SKM-1 (cell line): ENCODE measurements at regions not wholly inside any gene's neighbourhood (a gene's known extent, or its start where the extent isn't known, plus 50 kb on each side); places are given as distances from the start of the nearest gene placed in this dataset.
"Not testable (repeated sequence)": the region's sequence is repeated elsewhere in the genome, so short reads cannot be mapped to it uniquely, and the experiment has no call there.

Experiments
- DNase-seq: peaks from one replicate; lab custom pipeline; 2025; ENCODE audit not compliant: unreplicated experiment; lab: John Stamatoyannopoulos, UW

DNA sequence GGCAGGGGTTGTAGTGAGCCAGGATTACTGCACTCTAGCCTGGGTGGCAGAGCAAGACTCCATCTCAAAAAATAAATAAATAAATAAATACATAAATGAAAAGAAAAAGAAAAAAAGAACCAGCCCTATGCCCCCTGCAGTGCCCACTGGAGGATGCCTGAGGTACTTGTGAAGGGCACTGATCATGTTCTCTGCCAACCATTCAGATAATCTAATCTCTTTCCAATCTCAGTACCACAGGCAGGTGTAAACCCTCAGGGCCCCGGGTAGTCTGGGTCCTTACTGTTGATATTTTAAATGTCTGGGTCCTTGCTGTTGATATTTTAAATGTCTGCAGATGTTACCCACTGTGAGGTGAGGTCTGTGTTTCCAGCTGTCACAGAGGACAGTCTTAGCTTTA is 321.8 kb upstream of the ADCY2 start:
- DNase-seq = no peak

DNA sequence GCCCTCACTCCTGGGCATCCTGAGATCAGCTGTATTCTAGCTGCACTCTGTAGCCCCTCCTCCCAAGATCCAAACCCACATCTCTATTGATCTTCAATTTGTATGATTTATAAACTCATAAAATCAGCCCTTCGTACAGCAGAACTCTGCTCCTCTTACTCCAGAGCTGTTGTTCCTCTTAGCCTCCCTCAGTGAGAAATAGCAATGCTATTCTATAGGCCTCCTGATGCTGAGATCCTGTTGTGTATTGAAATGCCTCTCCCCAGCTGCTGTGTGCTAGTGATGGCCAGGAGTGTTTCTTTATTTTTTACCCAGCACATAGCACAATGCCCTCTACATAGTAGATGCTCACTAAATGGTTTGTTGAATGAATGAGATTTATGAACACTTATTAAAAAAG is 320.5 kb upstream of the ADCY2 start:
- DNase-seq = no peak

DNA sequence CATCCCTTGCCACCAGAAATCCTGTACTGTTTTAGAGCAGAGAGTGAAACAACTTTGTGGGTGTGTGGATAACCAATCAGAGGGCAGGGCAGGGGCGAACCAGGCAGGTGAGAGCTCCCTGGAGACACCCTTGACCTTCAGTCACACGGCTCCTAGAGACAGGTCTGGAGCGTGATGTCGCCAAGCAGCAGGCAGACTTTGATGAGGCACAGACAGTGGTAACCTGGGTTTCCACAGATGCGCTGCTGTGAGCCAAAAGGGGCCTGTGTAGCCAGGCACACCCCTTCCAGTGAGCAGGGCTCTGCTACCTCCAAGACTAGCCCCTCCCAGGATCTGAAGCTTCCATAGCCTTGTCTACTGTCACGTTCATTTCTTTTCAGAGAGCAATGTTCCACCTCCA is 317.8 kb upstream of the ADCY2 start:
- no peak for DNase-seq

GRCh38 chr5:7078901-7079300 is 317.0 kb upstream of the ADCY2 start:
- DNase-seq = no peak

- DNase-seq = no peak
Measured at GRCh38 chr5:7080501-7080900, 315.4 kb upstream of the ADCY2 start.

- DNase-seq = no peak
Measured at GRCh38 chr5:7087719-7088297, 308.1 kb upstream of the ADCY2 start.

DNA sequence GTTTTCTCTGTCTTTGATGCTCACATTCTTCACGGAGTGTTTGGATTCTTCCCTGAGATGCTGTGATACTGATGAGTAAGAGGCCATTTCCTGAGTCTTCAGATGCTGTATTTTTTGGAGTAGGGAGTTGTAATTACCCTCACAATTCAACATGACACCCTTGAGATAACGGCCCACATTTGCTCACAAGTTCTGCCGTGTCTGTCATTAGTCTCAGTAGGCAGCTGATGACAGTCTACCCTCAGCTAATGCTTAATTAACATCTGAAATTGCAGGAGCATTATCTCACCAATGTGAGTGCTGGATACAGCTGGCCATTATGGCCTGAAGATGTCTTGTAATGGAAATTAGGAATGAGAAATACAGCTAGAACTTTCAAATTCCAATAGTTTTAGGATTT is 307.1 kb upstream of the ADCY2 start:
- DNase-seq = no peak

DNA sequence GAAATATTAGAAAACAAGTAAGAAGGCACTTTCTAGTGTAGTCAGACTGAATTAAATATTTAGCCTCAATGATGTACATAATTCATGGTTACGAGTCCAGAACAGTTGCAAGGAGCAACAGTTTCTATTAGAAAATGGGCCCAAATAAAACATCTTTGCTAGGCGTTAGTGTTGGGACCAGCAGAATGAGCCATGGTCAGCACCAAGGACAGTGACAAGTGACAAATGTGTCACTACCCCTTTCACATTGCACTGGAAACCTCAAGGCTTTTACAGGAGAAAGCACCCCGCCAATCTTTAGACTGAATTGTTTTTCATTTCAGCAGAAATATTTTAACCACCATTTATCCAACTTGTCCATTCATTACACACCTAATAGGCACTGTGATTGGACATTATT is 301.3 kb upstream of the ADCY2 start:
- DNase-seq = no peak

GRCh38 chr5:7096294-7096693 is 299.6 kb upstream of the ADCY2 start:
- no peak for DNase-seq

DNA sequence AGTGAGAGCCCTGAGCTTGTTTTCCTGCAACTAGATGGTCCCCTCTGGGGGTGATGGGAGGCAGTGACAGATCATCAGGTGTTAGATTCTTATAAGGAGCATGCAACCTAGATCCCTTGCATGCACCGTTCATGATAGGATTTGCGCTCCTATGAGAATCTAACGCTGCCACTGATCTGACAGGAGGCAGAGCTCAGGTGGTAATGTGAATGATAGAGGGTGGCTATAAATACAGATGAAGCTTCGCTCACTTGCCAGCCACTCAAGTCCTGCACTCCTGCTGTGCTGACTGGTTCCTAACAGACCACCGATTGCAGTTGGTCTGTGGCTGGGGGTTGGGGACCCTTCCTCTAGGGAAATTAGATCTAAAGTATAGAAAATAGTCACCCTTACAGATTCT is 290.6 kb upstream of the ADCY2 start:
- DNase-seq = no peak

- no peak for DNase-seq
Measured at GRCh38 chr5:7117961-7118360, 278.0 kb upstream of the ADCY2 start.

DNA sequence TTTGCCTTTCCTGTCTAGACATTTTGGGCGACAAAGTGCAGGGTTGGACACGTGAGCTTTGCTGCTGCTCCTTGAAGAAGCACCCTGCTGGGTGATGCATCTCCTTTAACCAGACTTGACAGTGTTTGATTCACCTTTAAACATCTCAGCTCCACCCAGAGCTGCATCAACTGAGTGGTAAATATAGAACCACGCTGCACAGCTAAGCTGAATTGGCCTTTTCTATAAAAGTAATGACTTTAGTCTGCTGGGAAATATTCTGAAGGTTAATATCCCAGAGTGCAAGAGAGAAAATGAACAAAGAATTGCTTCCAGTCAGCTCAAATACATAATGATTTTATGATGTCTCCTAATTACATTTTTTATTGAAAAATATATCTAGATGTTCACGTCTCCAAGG is 264.3 kb upstream of the ADCY2 start:
- no peak for DNase-seq

DNA sequence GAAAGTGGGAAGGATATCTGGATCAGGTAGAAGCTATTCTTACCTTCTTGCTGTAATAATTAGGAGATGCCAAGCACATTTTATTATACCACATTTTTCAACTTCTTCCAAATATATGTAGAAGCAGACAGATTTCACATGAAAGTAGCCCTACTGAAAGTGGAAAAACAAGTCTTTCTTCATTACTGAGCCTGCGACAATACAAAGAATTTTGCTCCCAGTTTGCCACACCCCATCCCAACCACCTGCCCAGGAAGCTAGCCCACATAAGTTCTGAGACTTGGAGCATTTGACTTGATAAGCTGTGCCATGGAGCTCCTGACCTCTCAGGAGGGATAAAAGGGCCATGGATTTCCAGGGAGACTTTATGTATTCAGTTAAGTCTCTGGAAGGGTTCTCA is 249.1 kb upstream of the ADCY2 start:
- no peak for DNase-seq

GRCh38 chr5:7157083-7157482 is 238.9 kb upstream of the ADCY2 start:
- DNase-seq = no peak

GRCh38 chr5:7169240-7169878 is 226.6 kb upstream of the ADCY2 start:
- DNase-seq = no peak

DNA sequence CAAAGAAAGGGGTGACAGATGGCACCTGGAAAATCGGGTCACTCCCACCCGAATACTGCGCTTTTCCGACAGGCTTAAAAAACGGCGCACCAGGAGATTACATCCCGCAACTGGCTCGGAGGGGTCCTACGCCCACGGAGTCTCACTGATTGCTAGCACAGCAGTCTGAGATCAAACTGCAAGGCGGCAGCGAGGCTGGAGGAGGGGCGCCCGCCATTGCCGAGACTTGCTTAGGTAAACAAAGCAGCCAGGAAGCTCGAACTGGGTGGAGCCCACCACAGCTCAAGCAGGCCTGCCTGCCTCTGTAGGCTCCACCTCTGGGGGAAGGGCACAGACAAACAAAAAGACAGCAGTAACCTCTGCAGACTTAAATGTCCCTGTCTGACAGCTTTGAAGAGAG is 225.2 kb upstream of the ADCY2 start:
- DNase-seq = not testable (repeated sequence)

GRCh38 chr5:7179364-7179763 is 216.6 kb upstream of the ADCY2 start:
- DNase-seq = no peak

GRCh38 chr5:7181841-7182240 is 214.1 kb upstream of the ADCY2 start:
- DNase-seq = no peak

- DNase-seq = no peak
Measured at GRCh38 chr5:7185742-7186141, 210.2 kb upstream of the ADCY2 start.

DNA sequence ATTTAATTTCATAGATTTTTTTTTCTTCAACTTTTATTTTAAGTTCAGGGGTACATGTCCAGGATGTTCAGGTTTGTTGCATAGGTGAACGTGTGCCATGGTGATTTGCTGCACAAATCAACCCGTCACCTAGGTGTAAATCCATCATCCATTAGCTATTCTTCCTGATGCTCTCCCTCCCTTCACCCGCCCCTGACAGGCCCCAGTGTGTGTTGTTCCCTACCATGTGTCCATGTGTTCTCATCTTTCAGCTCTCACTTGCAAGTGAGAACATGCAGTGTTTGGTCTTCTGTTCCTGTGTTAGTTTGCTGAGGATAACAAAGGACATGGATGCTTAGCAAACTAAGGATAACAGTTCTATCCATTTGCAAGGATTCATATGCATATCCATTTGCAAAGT is 209.1 kb upstream of the ADCY2 start:
- no peak for DNase-seq

DNA sequence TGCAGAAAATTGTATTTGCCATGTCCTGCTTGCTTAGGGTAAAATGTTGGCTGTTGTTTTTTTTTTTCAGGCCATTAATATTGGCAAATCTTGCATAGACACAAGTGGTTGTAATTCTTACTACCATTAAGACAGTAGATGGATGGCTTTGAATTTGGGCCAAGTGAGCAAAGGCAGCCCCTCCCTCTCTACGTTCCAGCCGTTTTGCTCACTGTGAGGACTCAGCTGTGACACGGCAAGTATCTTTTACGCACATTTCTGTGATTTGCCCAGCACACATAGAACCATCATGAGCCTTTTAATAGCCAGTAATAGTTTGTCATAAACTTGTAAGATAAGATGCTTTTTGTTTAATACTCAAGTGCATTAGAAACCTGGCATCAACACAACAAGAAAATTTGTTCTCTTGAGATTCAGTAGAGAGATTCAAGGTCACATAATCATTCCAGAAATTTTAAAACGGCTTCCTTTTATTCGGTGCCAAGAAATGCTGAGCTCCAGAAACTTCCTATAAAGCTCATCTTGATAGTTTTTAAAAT is 205.2 kb upstream of the ADCY2 start:
- no peak for DNase-seq

DNA sequence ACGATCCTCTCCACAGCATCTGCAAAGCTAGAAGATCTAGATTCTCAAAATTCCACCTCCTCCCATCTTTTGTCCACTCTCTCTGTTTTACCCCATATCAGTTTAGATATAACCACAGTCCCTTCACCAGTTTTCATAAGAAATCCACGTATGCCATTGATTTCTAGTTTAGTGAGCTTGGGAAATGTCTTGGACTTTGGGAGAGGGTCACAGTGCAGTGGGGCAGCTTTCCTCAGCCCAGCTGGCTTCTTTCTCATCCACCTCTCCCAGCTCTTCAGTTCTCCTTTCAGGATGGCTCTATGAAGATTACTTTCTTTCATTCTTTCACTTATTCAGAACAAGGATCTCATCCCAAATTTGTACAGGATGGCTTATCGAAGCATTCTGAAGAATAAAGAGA is 203.9 kb upstream of the ADCY2 start:
- DNase-seq = no peak

DNA sequence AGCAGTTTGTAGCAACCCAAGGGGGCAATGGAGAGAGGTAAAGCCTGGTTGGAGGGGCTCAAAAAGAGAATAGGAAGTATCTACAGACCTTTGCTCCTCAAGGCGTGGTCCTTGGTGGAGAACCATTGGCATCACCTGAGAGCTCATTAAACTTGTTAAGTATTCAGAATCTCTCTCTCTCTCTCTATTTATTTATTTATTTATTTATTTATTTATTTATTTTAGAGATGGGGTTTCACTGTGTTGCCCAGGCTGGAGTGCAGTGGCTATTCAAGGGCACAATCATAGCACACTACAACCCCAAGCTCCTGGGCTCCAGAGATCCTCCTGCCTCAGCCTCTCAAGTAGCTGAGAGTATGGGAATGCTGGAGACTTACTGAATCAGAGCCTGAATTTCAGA is 193.1 kb upstream of the ADCY2 start:
- DNase-seq = no peak
